ENCODE measurements at regions not wholly inside any gene's neighbourhood (a gene's known extent, or its start where the extent isn't known, plus 50 kb on each side); places are given as distances from the start of the nearest gene placed in this dataset.

GRCh38 chr15:95068701-95069521, 837.5 kb downstream of the MCTP2 start:
- no peak for TF ChIP-seq CTCF (conservative IDR thresholded peaks at IDR 0.05; ENCODE audit: low read depth, low read length)
- TF ChIP-seq EZH2 (IDR thresholded peaks at IDR 0.05; ENCODE audit: borderline replicate concordance, low read depth, low read length, poor library complexity, severe bottlenecking), result no peak
